Mesothelial cell of epicardium (in vitro differentiated cells): ENCODE measurements at regions not wholly inside any gene's neighbourhood (a gene's known extent, or its start where the extent isn't known, plus 50 kb on each side); places are given as distances from the start of the nearest gene placed in this dataset.

ENCODE experiments used
- DNase-seq, 2 experiments: peaks; one replicate each; pipeline ENCODE4 v3.0.0; 2021; ENCODE audit warnings: low spot score in 2 of 2; ENCODE audit not compliant: unreplicated experiment in 2 of 2
- H3K27ac Mint-ChIP-seq: 2 replicates; pipeline ENCODE4 v1.8.0; 2021; ENCODE audit warnings: mixed read lengths
- H3K27me3 Mint-ChIP-seq: 2 replicates; pipeline ENCODE4 v1.8.0; 2021; ENCODE audit warnings: low read depth, mixed read lengths
- H3K36me3 Mint-ChIP-seq: 2 replicates; pipeline ENCODE4 v1.8.0; 2021; ENCODE audit warnings: mixed read lengths
- H3K4me1 Mint-ChIP-seq: 2 replicates; pipeline ENCODE4 v1.8.0; 2021; ENCODE audit warnings: mixed read lengths
- H3K4me3 Mint-ChIP-seq: 2 replicates; pipeline ENCODE4 v1.8.0; 2021; ENCODE audit warnings: mild to moderate bottlenecking, moderate library complexity, mixed read lengths
- H3K9me3 Mint-ChIP-seq: 2 replicates; pipeline ENCODE4 v1.8.0; 2021; ENCODE audit warnings: mixed read lengths
- TF ChIP-seq, protein P1 (sequence below): fragments of 200-600 bp; sonication (generic); IDR thresholded peaks from one replicate; pipeline ENCODE4 v1.5.0; 2021; ENCODE audit warnings: antibody characterized with exemption; ENCODE audit not compliant: unreplicated experiment

DNA sequence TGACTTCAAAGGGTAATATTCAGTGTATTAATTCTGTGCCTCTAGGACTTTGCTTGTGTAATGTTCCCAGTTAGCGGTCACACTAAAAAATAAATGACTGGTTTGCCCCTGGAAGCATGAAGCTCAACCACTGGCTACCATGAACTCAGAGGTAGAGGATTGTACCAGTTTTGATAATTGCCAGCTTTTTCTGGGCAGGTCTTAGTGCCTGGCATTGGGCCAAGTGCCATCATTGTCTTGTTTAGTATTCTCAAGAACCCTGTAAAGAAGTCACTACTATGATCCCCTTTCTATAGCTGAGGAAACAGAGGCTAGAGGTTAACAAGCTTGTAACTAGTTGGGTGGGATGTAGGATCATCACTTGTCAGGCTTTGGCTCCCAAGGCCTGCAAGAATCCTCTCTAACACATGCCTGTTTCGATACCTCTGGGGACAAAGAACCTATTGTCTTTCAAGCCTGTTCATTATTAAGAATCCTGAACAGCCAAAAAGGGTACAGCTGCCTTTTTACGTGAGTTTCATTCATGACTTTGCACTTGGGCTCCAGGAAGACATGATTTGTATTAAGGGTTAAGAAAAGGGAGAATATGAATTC lies 121.9 kb upstream of the JUN start:
- no peaks in the 10 kb centered on the region for H3K36me3 Mint-ChIP-seq
- no peak overlapping the region for H3K4me3 Mint-ChIP-seq
- H3K9me3 Mint-ChIP-seq, result no peaks in the 10 kb centered on the region
- H3K27me3 Mint-ChIP-seq, result no peaks in the 10 kb centered on the region
- DNase-seq, result no peak
- H3K4me1 Mint-ChIP-seq, result peaks cover 30% of the 10 kb centered on the region
- H3K27ac Mint-ChIP-seq, result peak overlapping the region; percentile 37
- TF ChIP-seq, protein P1, sequence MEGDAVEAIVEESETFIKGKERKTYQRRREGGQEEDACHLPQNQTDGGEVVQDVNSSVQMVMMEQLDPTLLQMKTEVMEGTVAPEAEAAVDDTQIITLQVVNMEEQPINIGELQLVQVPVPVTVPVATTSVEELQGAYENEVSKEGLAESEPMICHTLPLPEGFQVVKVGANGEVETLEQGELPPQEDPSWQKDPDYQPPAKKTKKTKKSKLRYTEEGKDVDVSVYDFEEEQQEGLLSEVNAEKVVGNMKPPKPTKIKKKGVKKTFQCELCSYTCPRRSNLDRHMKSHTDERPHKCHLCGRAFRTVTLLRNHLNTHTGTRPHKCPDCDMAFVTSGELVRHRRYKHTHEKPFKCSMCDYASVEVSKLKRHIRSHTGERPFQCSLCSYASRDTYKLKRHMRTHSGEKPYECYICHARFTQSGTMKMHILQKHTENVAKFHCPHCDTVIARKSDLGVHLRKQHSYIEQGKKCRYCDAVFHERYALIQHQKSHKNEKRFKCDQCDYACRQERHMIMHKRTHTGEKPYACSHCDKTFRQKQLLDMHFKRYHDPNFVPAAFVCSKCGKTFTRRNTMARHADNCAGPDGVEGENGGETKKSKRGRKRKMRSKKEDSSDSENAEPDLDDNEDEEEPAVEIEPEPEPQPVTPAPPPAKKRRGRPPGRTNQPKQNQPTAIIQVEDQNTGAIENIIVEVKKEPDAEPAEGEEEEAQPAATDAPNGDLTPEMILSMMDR, result no peak

DNA sequence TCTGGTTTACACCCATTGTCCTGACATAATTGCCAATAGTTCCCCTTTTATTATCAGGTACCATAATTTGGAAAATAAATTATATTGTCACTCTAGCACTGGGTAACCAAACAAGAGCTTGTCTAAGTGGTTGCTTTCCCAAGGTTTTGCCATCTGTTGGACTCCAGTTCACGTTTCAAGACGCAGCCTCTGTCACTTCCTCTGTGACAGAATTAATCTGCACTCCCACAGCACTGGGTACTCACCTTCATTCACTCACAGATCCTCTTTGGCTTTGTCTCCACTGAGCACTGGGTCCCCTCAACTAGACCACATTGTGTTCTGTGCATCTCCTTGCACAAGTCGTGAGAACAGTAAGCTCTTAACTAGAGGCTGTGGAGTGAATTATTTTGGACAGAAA lies 123.6 kb upstream of the JUN start:
- Mint-ChIP-seq H3K4me3 (no peak overlapping the region), H3K36me3 (no peaks in the 10 kb centered on the region), H3K9me3 (no peaks in the 10 kb centered on the region), H3K27me3 (no peaks in the 10 kb centered on the region), H3K4me1 (peaks cover 27% of the 10 kb centered on the region), H3K27ac (no peak overlapping the region)
- DNase-seq, result no peak
- TF ChIP-seq, protein P1, result no peak

DNA sequence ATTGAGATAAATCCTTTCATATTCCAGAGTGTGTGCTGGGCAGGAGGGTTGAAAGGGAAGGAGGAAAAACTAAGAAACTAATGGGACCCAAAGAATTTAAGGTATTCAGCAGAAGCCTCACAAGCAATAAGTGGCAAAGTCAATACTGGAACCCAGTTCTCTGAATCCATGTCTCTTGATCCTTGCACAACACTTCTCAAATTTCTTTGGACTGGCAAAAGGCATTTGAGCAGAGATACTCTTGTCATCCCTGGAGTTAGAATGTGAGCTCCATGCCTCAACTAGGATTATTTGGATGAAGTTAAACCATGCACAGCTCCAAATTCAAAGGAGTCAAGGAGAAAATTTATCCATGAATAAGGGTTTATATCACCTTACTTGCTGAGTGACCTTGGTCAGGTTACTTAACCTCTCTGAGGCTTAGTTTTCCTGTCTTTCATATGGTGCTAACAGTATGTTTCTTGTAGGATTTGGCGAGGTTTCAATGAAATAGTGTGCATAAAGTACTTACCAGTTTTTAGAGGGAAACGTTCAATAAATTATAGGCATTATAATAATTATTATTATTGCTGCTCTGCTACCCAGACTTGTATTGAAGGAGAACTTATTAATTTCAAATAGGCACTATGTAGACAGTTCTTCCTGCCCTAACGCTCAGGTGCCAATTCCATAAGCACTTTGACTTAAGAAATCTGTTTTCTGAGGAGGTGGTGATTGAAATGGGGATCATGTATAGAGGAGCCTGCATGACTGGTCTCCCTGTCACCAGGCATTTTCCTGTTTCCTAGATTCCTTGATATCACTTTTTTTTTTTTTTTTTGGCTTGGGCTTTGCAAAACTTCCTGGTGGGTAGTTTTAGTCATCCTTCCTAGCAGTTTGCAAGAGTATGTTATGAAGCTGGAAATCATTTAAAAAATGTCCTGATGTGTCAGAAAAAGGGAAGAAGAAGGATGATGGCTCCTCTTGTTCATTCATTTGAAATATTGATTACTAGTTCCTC lies 125.0 kb upstream of the JUN start:
- Mint-ChIP-seq H3K36me3 (no peaks in the 10 kb centered on the region), H3K4me3 (no peak overlapping the region), H3K27ac (no peak overlapping the region), H3K27me3 (no peaks in the 10 kb centered on the region), H3K9me3 (peaks cover under 1% of the 10 kb centered on the region), H3K4me1 (peaks cover 24% of the 10 kb centered on the region)
- no peak for DNase-seq
- TF ChIP-seq, protein P1, result no peak

DNA sequence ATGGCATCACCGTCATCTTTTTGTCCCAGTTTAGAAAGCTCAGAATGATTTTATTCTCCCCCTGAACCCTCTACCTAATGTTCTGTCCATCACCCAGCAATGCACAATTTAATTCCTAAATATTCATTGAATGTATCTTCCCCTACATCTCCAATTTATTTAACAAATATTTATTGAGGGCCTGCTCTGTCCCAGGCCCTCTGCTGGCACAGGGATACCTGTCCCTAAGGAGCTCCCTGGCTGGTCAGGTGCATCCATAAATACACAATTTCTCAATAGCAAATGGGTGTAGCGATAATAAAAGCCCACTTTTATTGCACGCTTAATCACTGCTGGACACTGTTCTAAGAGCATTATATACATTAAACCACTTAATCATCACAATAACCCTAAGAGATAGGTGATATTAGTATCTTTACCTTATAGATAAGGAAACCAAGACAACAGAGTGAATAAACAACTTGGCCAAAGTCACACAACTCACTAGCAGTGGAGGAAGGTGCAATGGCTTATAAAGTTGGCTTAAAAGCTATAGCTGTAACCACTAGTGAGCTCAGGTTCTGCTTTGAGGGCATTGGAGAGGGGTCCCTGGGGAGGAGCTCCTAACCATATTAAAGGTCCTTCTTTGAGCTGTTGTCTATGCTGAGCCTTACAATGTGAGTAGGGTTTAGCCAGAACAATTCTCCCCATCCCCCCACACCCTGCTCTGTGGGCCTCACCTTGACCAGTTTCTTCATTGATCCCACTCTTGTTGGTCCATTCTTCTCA lies 126.3 kb upstream of the JUN start:
- DNase-seq, result no peak
- no peak overlapping the region for H3K27ac Mint-ChIP-seq
- no peaks in the 10 kb centered on the region for H3K27me3 Mint-ChIP-seq
- H3K36me3 Mint-ChIP-seq, result peaks cover 4% of the 10 kb centered on the region
- H3K9me3 Mint-ChIP-seq, result peaks cover 7% of the 10 kb centered on the region
- H3K4me1 Mint-ChIP-seq, result peaks cover 16% of the 10 kb centered on the region
- TF ChIP-seq, protein P1, result no peak
- H3K4me3 Mint-ChIP-seq, result no peak overlapping the region

DNA sequence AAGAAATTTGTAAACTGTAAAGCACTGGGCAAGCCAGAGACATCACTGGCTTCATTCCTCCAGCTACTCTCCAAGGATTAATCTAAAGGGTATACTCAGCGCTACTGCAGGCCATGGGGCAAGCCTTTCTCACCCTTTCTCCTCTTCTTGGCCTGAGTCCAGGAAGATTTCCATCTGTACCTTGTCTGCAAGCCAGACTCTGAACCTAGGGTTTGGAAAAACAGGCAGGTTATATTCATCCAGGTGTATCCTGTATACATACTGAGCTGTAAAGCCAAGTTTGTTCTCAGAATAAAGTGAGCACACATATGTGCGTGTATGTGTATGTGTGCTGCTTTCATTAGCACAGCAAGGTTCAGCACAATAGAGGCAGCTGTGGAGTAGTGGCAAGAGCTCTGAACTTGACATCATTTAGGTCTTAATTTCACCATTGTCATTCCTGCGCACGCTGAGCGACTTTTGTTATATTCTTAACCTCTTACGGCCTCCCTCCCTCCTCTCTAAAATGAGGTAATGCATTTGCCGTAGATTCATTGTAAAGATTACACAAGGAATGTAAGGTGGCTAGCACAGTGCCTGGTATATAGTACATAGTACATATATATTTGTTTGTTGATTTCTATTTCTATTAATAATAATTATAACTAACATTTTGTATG lies 128.1 kb upstream of the JUN start:
- Mint-ChIP-seq H3K27ac (no peak overlapping the region), H3K27me3 (no peaks in the 10 kb centered on the region), H3K9me3 (peaks cover 13% of the 10 kb centered on the region), H3K4me1 (peaks cover 9% of the 10 kb centered on the region), H3K36me3 (peaks cover 6% of the 10 kb centered on the region), H3K4me3 (no peak overlapping the region)
- TF ChIP-seq, protein P1, result no peak
- DNase-seq, result no peak
